ENCODE measurements at regions not wholly inside any gene's neighbourhood (a gene's known extent, or its start where the extent isn't known, plus 50 kb on each side); places are given as distances from the start of the nearest gene placed in this dataset.

GRCh38 chr5:22970956-22971618 lies 117.9 kb upstream of the CDH12 start:
- no peak for DNase-seq

GRCh38 chr5:22970491-22970890 lies 117.3 kb upstream of the CDH12 start:
- no peak for DNase-seq

DNA sequence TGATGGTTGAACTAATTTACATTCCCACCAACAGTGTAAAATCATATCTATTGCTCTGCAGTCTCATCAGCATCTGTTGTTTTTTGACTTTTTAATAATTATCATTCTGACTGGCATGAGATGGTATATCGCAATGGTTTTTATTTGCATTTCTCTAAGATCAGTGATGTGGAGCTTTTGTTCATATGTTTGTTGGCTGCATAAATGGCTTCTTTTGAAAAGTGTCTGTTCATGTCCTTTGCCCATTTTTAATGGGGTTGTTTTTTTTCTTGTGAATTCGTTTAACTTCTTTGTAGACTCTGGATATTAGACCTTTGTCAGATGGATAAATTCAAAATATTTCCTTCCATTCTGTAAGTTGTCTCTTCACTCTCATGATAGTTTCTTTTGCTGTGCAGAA lies 115.2 kb upstream of the CDH12 start:
- DNase-seq, result no peak

DNA sequence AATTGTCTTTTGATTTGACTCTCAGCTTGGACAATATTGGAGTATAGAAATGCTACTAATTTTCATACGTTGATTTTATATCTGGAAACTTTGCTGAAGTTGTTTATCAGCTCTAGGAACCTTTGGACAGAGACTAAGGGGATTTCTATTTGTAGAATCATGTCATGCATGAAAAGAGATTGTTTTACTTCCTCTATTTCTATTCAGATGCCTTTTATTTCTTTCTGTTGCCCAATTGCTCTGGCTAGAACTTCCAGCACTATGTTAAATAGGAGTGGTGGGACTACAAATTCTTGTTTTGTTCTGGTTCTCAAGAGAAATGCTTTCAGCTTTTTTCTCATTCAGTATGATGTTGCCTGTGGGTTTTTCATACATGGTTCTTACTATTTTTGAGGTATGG lies 112.8 kb upstream of the CDH12 start:
- DNase-seq, result no peak

DNA sequence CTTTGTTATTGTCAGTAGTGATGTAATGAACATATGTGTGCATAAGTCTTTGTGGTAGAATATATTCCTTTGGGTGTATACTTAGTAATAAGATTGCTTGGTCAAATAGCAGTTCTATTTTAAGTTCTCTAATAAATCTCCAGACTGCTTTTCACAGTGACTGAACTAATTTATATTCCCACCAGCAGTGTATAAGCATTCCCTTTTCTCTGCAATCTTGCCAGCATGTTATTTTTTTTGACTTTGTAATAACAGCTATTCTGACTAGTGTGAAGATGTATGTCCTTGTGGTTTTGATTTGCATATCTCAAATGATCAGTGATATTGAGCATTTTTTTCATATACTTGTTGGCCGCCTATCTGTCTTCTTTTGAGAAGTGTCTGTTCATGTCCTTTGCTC lies 111.5 kb upstream of the CDH12 start:
- DNase-seq, result no peak

DNA sequence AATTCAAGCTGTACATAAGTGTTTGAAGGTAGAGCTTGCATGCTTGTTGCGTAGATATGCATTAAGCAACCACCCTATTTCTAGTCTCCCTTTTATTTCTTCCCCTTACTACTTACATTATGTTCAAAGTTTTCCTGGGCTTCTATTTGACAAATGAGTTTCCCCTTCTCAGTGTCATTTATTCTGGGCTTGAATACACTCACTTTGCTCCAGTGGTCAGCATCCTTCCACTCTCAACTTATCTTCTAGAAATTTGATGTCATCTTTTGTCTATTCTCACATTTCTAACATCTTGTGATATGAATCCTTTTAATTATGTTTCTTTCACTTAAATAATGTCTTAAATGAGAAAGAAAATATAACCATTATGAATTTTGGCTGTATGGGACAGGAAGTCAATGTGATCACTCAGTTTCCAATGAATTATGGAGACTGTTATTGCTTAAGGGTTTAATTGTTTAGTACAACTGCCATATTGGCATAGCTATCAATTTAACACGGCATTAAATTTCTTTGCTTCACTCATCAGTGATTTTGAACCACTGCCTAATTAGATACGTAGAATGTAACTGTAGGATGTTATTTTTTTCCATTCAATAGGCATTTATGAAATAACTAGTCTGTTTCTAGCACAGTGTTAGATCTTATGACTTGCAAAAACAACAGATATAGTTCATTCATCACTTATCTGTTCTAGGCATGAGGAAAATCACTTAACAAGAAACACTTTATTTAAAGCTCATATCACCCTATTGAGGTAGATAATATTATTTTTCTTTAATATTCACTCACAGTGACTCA lies 105.5 kb upstream of the CDH12 start:
- DNase-seq, result no peak

- DNase-seq, result no peak
These were observed 94.8 kb upstream of the CDH12 start for GRCh38 chr5:22947921-22948320.

GRCh38 chr5:22938362-22938761 lies 85.2 kb upstream of the CDH12 start:
- DNase-seq, result no peak

- DNase-seq, result no peak
These were observed 75.8 kb upstream of the CDH12 start for GRCh38 chr5:22928821-22929482.

GRCh38 chr5:22926574-22926973 lies 73.4 kb upstream of the CDH12 start:
- DNase-seq, result no peak

- no peak for DNase-seq
These were observed 65.4 kb upstream of the CDH12 start for GRCh38 chr5:22918511-22918910.

- no peak for DNase-seq
These were observed 63.2 kb upstream of the CDH12 start for GRCh38 chr5:22916393-22916792.

DNA sequence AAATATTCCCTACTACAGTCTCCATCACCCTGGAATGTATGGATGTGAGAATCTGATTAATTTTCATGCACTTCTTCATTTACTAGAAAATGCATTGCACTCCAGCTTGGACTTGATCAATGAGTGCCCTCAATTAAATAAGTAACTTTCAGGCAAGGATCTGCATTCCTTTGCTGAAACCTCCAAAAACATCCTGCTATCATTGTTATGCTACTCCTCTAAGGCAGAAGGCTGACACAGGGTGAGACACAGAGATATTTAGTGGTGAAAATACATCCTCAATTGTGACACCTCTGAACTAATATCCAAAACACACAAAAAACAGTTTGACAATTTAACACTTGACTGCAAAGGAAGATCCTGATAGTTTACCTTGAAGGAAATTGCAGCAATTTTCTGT lies 57.9 kb upstream of the CDH12 start:
- DNase-seq, result no peak

- DNase-seq, result no peak
These were observed 57.4 kb upstream of the CDH12 start for GRCh38 chr5:22910523-22910922.

DNA sequence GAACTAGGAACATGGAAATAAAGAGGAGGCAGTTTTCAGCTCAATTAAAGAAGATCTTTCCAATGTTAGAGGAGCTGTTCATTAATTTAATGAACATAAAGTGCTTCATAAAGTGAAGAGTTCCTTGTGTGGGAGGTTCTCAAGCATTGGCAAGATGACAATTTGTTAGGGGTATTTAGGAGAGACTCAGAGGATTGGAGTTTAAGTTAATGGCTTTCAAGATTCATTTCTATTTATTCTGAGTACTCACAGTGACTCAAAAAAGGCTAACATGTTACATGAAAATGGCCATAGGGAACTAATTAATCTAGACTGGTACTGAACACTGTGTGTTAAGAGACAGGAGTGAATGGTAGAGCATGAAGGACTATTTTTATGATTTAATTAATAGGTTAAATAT lies 55.4 kb upstream of the CDH12 start:
- no peak for DNase-seq

GRCh38 chr5:22908129-22908528 lies 55.0 kb upstream of the CDH12 start:
- no peak for DNase-seq

Measured in NCI-H510A treated with DMSO at 0.1 percent for 48 hours (cell line).